Endothelial cell of umbilical vein (primary cell): ENCODE measurements at regions not wholly inside any gene's neighbourhood (a gene's known extent, or its start where the extent isn't known, plus 50 kb on each side); places are given as distances from the start of the nearest gene placed in this dataset.

Source experiments
- BruUV-seq: library from RNA; stranded (reverse); fragments of 400-500 nt; replicated peaks from 2 replicates; lab custom pipeline; 2021; lab: Mats Ljungman, UMichigan
- CTCF ChIA-PET: fragments of 300-600, 350-600 bp; sonication (Branson Sonifier 250); formaldehyde crosslinking; loops from one replicate; lab custom pipeline; 2021; ENCODE audit warnings: antibody characterized with exemption, inconsistent platforms; lab: Charles Lee
- POLR2A ChIA-PET: fragments of 300-600, 350-600 bp; sonication (Branson Sonifier 250); formaldehyde crosslinking; loops from one replicate; lab custom pipeline; 2021; ENCODE audit warnings: antibody characterized with exemption, inconsistent platforms; lab: Charles Lee
- DNase-seq: peaks from one replicate; pipeline ENCODE4 v3.0.0-alpha.2; 2011; ENCODE audit warnings: low read depth, low spot score
- FAIRE-seq: peaks from 2 replicates; lab custom pipeline; 2011; peaks lifted over from hg19 to GRCh38; lab: Jason Lieb, UNC
- H2AFZ ChIP-seq: 2 replicates; pipeline ENCODE4 v1.6.0; 2012; ENCODE audit warnings: low read depth, low read length, control low read depth, inconsistent platforms
- H3K27ac ChIP-seq: 2 replicates; pipeline ENCODE4 v1.5.1; 2011; ENCODE audit warnings: low read depth, mild to moderate bottlenecking, control low read depth, low read length, moderate library complexity; ENCODE audit not compliant: insufficient read depth
- H3K27me3 ChIP-seq, 2 experiments: 2 replicates each; pipeline versions ENCODE4 v1.6.0 to v1.6.1; 2011; ENCODE audit warnings: low read length in 2 of 2, mixed read lengths in 1 of 2; ENCODE audit not compliant: control insufficient read depth in 2 of 2, insufficient read depth in 2 of 2
- H3K36me3 ChIP-seq, 2 experiments: 2 replicates in 1 of 2; 3 replicates in 1 of 2; pipeline ENCODE4 v1.5.1; 2011; ENCODE audit warnings: low read length in 2 of 2, mild to moderate bottlenecking in 1 of 2, moderate library complexity in 1 of 2; ENCODE audit not compliant: control insufficient read depth in 2 of 2, insufficient read depth in 2 of 2; ENCODE audit errors: extremely low read depth in 1 of 2
- H3K4me1 ChIP-seq: 3 replicates; pipeline ENCODE4 v1.5.1; 2011; ENCODE audit warnings: mild to moderate bottlenecking, low read length; ENCODE audit not compliant: control insufficient read depth, insufficient read depth; ENCODE audit errors: extremely low read depth
- H3K4me2 ChIP-seq: 2 replicates; pipeline ENCODE4 v1.6.1; 2011; ENCODE audit warnings: low read length, control low read depth, mixed read lengths; ENCODE audit not compliant: insufficient read depth
- H3K4me3 ChIP-seq, 3 experiments: fragments of 200-600 bp in 1 of 3; sonication (generic), shearing (Covaris generic) in 1 of 3; replicated peaks in 1 of 3; 2 replicates each; pipeline ENCODE4 v1.5.1; 2011 to 2016; ENCODE audit warnings: control low read depth in 3 of 3, low read length in 3 of 3, mild to moderate bottlenecking in 2 of 3, inconsistent platforms in 1 of 3, low read depth in 1 of 3, moderate library complexity in 1 of 3; ENCODE audit not compliant: insufficient read depth in 1 of 3
- H3K79me2 ChIP-seq: 2 replicates; pipeline ENCODE4 v1.6.0; 2012; ENCODE audit warnings: low read length, inconsistent platforms; ENCODE audit not compliant: control insufficient read depth, insufficient read depth
- H3K9ac ChIP-seq: replicated peaks from 2 replicates; pipeline ENCODE3; 2011; ENCODE audit warnings: low read length, control low read depth; ENCODE audit not compliant: insufficient read depth; ENCODE audit errors: extremely low read depth
- H3K9me1 ChIP-seq: replicated peaks from 3 replicates; pipeline ENCODE4 v1.6.0; 2011; ENCODE audit warnings: mild to moderate bottlenecking, low read length; ENCODE audit not compliant: control insufficient read depth, insufficient read depth; ENCODE audit errors: extremely low read depth
- H3K9me3 ChIP-seq: replicated peaks from 2 replicates; pipeline ENCODE4 v1.5.1; 2012; ENCODE audit warnings: low read length, inconsistent platforms; ENCODE audit not compliant: control insufficient read depth, insufficient read depth
- H4K20me1 ChIP-seq: replicated peaks from 2 replicates; pipeline ENCODE3; 2011; ENCODE audit warnings: mild to moderate bottlenecking, low read length; ENCODE audit not compliant: control insufficient read depth, insufficient read depth; ENCODE audit errors: extremely low read depth
- EZH2 ChIP-seq: IDR thresholded peaks from 2 replicates; pipeline ENCODE4 v1.6.1; 2012; ENCODE audit warnings: borderline replicate concordance, low read depth, mild to moderate bottlenecking, moderate library complexity, low read length, inconsistent platforms; ENCODE audit not compliant: severe bottlenecking
- FOS ChIP-seq: IDR thresholded peaks from 2 replicates; pipeline ENCODE4 v1.6.1; 2011; ENCODE audit warnings: mild to moderate bottlenecking, low read length, moderate library complexity, borderline replicate concordance; ENCODE audit not compliant: insufficient read depth
- GATA2 ChIP-seq: IDR thresholded peaks from 2 replicates; pipeline ENCODE4 v1.7.0; 2011; ENCODE audit warnings: low read depth, mild to moderate bottlenecking, moderate library complexity, mixed read lengths, low read length; ENCODE audit not compliant: insufficient read length, insufficient read depth
- JUN ChIP-seq: IDR thresholded peaks from 2 replicates; pipeline ENCODE4 v1.6.1; 2011; ENCODE audit warnings: borderline replicate concordance, low read depth; ENCODE audit not compliant: insufficient read length, insufficient read depth
- MYC ChIP-seq: IDR thresholded peaks from one replicate; pipeline ENCODE4 v1.6.1; 2011; ENCODE audit warnings: mild to moderate bottlenecking, low read depth, low read length
- POLR2A ChIP-seq: IDR thresholded peaks from 2 replicates; pipeline ENCODE4 v1.6.1; 2012; ENCODE audit warnings: low read depth, mild to moderate bottlenecking, control low read depth, low read length
- POLR2AphosphoS5 ChIP-seq: IDR thresholded peaks from 2 replicates; pipeline ENCODE4 v1.6.1; 2012; ENCODE audit warnings: low read depth, mild to moderate bottlenecking, control low read depth, low read length, moderate library complexity; ENCODE audit not compliant: insufficient read depth
- dilution Hi-C: fragments of 300-500 bp; cut with MboI; formaldehyde crosslinking; loops from one replicate; pipeline ENCODE4 v1.15.0; 2019; ENCODE audit warnings: low sequenced_read_pairs; ENCODE audit not compliant: extremely low pct_ligation_motif_present
- intact Hi-C: fragments of 100-400 bp; cut with micrococcal nuclease; formaldehyde crosslinking; loops from one replicate; pipeline ENCODE4 v1.10.0; 2022
- TF ChIP-seq, protein P1 (sequence below), 2 donors: IDR thresholded peaks; 1 replicate in 1 of 2; 2 replicates in 1 of 2; pipeline ENCODE4 v1.5.1; 2011; ENCODE audit warnings: low read length in 2 of 2, mild to moderate bottlenecking in 2 of 2, moderate library complexity in 2 of 2, control low read depth in 1 of 2, inconsistent platforms in 1 of 2, low read depth in 1 of 2; ENCODE audit not compliant: insufficient read depth in 1 of 2; ENCODE audit errors: extremely low read depth in 1 of 2
- TF ChIP-seq, protein P2 (sequence below): IDR thresholded peaks from 2 replicates; pipeline ENCODE4 v1.6.1; 2011; ENCODE audit not compliant: insufficient read depth, insufficient read length

DNA sequence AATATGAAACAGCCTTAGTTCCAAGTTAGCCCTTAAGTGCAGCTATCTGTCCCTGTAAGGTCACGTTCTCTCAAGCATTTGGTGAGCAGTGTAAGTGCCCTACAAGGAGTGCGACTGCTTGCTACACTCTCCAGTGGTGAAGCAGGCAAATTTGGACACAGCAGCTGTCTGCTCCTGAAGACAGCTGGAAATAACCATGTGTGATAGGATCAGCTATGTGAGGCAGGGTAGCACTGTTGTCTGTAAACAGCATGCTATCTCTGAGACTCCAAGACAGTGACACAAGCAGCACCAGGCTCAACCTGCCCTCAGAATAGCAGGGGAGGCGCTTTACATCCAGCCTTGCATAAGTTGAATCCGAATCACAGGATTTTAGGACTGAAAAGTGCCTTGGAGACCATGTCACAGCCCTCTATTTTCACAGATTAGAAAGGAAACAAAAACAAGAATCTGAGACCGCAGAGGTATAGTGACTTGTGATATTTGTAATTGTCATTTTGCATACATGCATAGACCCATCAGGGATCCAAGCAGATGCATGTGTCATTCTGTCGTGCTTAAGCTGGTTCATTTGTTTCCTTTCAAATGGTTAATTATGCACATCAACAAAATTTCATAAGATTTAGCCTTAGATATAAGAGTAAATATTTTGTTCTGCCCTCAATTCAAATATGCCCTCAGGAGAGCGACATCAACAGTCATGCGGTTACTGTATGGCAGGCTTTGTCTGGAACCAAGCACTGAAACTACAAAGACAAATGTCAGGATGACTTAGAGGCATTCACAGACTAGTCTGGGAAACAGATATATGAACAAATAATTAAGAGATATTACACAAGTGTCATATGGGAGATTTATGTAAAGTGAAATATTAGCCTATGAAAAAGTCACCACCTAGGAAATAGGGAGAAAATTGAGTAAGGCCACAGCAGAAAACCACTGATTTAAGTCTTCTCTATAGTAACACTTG lies 134.9 kb upstream of the NRIP1 start:
- no peak overlapping the region for H3K4me2 ChIP-seq
- BruUV-seq = no TSS peak
- H3K9me1 ChIP-seq = no peaks in the 10 kb centered on the region
- H3K4me3 ChIP-seq = no peak overlapping the region
- no peak for FAIRE-seq
- intact Hi-C loops (loop anchor here (10.0 kb wide), 1 partner anchor 335 kb away; no protein-coding TSS in a partner anchor), dilution Hi-C loops (no loop called here)
- H3K36me3 ChIP-seq = no peaks in the 10 kb centered on the region
- peaks cover 0 to 6% of the 10 kb centered on the region in 2 experiments for H3K27me3 ChIP-seq
- TF ChIP-seq POLR2AphosphoS5 (no peak), GATA2 (no peak), MYC (no peak), EZH2 (no peak), FOS (no peak), JUN (no peak), POLR2A (no peak)
- TF ChIP-seq, protein P1, sequence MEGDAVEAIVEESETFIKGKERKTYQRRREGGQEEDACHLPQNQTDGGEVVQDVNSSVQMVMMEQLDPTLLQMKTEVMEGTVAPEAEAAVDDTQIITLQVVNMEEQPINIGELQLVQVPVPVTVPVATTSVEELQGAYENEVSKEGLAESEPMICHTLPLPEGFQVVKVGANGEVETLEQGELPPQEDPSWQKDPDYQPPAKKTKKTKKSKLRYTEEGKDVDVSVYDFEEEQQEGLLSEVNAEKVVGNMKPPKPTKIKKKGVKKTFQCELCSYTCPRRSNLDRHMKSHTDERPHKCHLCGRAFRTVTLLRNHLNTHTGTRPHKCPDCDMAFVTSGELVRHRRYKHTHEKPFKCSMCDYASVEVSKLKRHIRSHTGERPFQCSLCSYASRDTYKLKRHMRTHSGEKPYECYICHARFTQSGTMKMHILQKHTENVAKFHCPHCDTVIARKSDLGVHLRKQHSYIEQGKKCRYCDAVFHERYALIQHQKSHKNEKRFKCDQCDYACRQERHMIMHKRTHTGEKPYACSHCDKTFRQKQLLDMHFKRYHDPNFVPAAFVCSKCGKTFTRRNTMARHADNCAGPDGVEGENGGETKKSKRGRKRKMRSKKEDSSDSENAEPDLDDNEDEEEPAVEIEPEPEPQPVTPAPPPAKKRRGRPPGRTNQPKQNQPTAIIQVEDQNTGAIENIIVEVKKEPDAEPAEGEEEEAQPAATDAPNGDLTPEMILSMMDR (IDR thresholded peaks at IDR 0.05; ENCODE audit: extremely low read depth in 1 of 2, insufficient read depth in 1 of 2, low read depth in 1 of 2, low read length in 2 of 2) = no peak
- TF ChIP-seq, protein P2, sequence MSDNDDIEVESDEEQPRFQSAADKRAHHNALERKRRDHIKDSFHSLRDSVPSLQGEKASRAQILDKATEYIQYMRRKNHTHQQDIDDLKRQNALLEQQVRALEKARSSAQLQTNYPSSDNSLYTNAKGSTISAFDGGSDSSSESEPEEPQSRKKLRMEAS = no peak
- no peak for DNase-seq
- H3K4me1 ChIP-seq = no peaks in the 10 kb centered on the region
- no peaks in the 10 kb centered on the region for H4K20me1 ChIP-seq
- ChIA-PET CTCF (interaction anchor here (1.3 kb wide), 1 partner anchor 11 kb away, joined by 3 read pairs; no protein-coding TSS in a partner anchor), POLR2A (no interaction called here)
- H3K9ac ChIP-seq = no peak overlapping the region
- H3K9me3 ChIP-seq = no peaks in the 10 kb centered on the region
- H2AFZ ChIP-seq = no peak overlapping the region
- no peaks in the 10 kb centered on the region for H3K79me2 ChIP-seq
- H3K27ac ChIP-seq = no peak overlapping the region
